ENCODE measurements at regions not wholly inside any gene's neighbourhood (a gene's known extent, or its start where the extent isn't known, plus 50 kb on each side); places are given as distances from the start of the nearest gene placed in this dataset.

DNA sequence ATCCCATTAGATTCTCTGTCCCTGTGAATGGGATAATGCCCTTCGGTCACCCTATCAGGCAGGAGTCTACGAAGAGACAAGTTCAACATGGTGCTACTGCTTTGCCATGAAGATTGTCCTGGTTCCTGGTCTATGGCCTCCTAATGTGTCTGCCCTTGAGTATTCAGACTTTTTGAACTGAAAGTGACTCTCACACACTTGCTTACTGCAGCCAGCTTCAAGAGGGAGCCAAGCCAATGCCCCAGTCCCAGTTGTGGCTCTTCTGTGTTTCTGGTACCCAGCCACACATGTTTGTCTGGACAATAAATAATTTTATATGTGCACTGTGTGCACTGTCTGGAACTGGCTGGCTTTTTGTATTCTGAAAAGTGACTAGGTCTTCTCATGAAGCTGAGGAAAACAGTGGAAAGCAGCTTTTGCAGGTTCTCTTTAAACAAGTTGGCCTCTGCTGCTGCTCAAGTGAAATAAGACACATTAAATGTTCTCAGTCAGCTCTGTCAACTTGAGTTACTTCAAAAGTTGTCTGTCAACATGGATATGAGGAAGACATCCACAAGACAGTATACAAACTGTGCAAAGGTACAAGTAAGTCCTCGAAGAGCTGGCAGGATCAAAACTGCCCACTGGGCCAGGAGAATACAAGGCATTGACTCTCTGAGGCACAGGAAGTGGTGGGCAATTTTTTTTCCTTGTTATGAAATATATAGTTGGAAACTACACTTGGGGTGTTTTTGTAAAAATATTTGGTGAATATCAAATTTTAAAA lies 60.0 kb downstream of the ZNF608 start (continued):
- TF ChIP-seq, protein P1, sequence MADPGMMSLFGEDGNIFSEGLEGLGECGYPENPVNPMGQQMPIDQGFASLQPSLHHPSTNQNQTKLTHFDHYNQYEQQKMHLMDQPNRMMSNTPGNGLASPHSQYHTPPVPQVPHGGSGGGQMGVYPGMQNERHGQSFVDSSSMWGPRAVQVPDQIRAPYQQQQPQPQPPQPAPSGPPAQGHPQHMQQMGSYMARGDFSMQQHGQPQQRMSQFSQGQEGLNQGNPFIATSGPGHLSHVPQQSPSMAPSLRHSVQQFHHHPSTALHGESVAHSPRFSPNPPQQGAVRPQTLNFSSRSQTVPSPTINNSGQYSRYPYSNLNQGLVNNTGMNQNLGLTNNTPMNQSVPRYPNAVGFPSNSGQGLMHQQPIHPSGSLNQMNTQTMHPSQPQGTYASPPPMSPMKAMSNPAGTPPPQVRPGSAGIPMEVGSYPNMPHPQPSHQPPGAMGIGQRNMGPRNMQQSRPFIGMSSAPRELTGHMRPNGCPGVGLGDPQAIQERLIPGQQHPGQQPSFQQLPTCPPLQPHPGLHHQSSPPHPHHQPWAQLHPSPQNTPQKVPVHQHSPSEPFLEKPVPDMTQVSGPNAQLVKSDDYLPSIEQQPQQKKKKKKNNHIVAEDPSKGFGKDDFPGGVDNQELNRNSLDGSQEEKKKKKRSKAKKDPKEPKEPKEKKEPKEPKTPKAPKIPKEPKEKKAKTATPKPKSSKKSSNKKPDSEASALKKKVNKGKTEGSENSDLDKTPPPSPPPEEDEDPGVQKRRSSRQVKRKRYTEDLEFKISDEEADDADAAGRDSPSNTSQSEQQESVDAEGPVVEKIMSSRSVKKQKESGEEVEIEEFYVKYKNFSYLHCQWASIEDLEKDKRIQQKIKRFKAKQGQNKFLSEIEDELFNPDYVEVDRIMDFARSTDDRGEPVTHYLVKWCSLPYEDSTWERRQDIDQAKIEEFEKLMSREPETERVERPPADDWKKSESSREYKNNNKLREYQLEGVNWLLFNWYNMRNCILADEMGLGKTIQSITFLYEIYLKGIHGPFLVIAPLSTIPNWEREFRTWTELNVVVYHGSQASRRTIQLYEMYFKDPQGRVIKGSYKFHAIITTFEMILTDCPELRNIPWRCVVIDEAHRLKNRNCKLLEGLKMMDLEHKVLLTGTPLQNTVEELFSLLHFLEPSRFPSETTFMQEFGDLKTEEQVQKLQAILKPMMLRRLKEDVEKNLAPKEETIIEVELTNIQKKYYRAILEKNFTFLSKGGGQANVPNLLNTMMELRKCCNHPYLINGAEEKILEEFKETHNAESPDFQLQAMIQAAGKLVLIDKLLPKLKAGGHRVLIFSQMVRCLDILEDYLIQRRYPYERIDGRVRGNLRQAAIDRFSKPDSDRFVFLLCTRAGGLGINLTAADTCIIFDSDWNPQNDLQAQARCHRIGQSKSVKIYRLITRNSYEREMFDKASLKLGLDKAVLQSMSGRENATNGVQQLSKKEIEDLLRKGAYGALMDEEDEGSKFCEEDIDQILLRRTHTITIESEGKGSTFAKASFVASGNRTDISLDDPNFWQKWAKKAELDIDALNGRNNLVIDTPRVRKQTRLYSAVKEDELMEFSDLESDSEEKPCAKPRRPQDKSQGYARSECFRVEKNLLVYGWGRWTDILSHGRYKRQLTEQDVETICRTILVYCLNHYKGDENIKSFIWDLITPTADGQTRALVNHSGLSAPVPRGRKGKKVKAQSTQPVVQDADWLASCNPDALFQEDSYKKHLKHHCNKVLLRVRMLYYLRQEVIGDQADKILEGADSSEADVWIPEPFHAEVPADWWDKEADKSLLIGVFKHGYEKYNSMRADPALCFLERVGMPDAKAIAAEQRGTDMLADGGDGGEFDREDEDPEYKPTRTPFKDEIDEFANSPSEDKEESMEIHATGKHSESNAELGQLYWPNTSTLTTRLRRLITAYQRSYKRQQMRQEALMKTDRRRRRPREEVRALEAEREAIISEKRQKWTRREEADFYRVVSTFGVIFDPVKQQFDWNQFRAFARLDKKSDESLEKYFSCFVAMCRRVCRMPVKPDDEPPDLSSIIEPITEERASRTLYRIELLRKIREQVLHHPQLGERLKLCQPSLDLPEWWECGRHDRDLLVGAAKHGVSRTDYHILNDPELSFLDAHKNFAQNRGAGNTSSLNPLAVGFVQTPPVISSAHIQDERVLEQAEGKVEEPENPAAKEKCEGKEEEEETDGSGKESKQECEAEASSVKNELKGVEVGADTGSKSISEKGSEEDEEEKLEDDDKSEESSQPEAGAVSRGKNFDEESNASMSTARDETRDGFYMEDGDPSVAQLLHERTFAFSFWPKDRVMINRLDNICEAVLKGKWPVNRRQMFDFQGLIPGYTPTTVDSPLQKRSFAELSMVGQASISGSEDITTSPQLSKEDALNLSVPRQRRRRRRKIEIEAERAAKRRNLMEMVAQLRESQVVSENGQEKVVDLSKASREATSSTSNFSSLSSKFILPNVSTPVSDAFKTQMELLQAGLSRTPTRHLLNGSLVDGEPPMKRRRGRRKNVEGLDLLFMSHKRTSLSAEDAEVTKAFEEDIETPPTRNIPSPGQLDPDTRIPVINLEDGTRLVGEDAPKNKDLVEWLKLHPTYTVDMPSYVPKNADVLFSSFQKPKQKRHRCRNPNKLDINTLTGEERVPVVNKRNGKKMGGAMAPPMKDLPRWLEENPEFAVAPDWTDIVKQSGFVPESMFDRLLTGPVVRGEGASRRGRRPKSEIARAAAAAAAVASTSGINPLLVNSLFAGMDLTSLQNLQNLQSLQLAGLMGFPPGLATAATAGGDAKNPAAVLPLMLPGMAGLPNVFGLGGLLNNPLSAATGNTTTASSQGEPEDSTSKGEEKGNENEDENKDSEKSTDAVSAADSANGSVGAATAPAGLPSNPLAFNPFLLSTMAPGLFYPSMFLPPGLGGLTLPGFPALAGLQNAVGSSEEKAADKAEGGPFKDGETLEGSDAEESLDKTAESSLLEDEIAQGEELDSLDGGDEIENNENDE (IDR thresholded peaks at IDR 0.05; ENCODE audit: insufficient replicate concordance, low read length), result no peak
- TF ChIP-seq, protein P2, sequence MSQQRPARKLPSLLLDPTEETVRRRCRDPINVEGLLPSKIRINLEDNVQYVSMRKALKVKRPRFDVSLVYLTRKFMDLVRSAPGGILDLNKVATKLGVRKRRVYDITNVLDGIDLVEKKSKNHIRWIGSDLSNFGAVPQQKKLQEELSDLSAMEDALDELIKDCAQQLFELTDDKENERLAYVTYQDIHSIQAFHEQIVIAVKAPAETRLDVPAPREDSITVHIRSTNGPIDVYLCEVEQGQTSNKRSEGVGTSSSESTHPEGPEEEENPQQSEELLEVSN (IDR thresholded peaks at IDR 0.05), result no peak
- TF ChIP-seq KDM1A (IDR thresholded peaks at IDR 0.05; ENCODE audit: borderline replicate concordance, low read length), result no peak

Measured in H1 (cell line).